RWPE1 (cell line): ENCODE measurements at regions not wholly inside any gene's neighbourhood (a gene's known extent, or its start where the extent isn't known, plus 50 kb on each side); places are given as distances from the start of the nearest gene placed in this dataset.

Source experiments
- CTCF ChIA-PET: fragments of 350-600 bp; sonication (Branson Sonifier 250); formaldehyde crosslinking; extraction: SDS; loops from one replicate; lab custom pipeline; 2021; lab: Yijun Ruan, JAX
- POLR2A ChIA-PET: fragments of 400-600 bp; formaldehyde crosslinking; extraction: SDS; loops from one replicate; lab custom pipeline; 2020; ENCODE audit warnings: antibody characterized with exemption; ENCODE audit not compliant: low non-redundant PET; lab: Yijun Ruan, JAX
- DNase-seq: peaks from one replicate; pipeline ENCODE4 v3.0.0; 2012; ENCODE audit warnings: low spot score
- H3K27ac ChIP-seq: fragments of 450-650 bp; 2 replicates; pipeline ENCODE4 v1.5.1; 2017
- TF ChIP-seq, protein P1 (sequence below): fragments of 450-650 bp; conservative IDR thresholded peaks from 2 replicates; pipeline ENCODE4 v1.5.1; 2017; ENCODE audit warnings: low read depth, mild to moderate bottlenecking

DNA sequence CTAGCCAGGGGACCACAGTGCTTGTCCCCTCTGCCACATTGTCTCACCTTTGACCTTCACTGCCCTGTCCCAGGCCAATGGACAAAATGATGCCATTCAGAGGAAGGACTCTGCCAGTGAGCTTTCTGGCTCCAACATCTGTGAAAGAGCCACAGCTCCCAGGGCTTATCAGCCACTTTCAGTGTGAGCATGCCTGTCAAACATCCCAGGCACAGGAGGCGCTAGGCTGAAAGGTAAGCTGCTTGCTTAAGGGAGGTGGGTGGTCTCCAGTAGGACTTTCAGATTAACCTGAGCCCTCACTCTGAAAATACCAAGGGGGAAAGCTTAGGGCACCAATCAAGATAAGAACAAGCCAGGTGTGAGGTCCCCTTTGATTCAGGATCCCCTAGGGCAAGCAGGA is 59.8 kb upstream of the GDF10 start:
- no peak overlapping the region for H3K27ac ChIP-seq
- ChIA-PET CTCF (interaction anchor here (0.5 kb wide), 1 partner anchor 72 kb away, joined by 8 read pairs; no protein-coding TSS in a partner anchor), POLR2A (no interaction called here)
- DNase-seq, result no peak
- TF ChIP-seq, protein P1, sequence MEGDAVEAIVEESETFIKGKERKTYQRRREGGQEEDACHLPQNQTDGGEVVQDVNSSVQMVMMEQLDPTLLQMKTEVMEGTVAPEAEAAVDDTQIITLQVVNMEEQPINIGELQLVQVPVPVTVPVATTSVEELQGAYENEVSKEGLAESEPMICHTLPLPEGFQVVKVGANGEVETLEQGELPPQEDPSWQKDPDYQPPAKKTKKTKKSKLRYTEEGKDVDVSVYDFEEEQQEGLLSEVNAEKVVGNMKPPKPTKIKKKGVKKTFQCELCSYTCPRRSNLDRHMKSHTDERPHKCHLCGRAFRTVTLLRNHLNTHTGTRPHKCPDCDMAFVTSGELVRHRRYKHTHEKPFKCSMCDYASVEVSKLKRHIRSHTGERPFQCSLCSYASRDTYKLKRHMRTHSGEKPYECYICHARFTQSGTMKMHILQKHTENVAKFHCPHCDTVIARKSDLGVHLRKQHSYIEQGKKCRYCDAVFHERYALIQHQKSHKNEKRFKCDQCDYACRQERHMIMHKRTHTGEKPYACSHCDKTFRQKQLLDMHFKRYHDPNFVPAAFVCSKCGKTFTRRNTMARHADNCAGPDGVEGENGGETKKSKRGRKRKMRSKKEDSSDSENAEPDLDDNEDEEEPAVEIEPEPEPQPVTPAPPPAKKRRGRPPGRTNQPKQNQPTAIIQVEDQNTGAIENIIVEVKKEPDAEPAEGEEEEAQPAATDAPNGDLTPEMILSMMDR, result no peak

DNA sequence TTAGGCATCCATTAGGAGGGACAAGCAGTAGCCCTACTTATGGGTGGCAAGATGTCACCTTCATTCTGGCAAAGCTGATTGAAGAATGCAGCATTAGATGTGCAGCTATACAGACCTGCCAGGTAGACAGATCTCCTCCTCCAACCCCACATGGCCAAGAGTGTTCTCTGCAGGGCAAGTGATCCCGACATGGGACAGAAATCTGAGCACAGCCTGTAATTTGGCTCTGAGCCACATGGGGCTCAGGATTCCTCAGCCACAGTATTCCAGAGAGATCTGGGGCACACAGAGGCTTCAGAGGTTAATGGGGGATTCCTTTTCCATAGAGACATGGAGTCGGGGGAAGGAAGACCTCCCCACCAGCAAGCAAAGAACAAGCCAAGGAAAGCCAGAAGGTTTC is 58.7 kb upstream of the GDF10 start:
- TF ChIP-seq, protein P1, result no peak
- ChIA-PET POLR2A (no interaction called here), CTCF (no interaction called here)
- DNase-seq, result no peak
- no peak overlapping the region for H3K27ac ChIP-seq

DNA sequence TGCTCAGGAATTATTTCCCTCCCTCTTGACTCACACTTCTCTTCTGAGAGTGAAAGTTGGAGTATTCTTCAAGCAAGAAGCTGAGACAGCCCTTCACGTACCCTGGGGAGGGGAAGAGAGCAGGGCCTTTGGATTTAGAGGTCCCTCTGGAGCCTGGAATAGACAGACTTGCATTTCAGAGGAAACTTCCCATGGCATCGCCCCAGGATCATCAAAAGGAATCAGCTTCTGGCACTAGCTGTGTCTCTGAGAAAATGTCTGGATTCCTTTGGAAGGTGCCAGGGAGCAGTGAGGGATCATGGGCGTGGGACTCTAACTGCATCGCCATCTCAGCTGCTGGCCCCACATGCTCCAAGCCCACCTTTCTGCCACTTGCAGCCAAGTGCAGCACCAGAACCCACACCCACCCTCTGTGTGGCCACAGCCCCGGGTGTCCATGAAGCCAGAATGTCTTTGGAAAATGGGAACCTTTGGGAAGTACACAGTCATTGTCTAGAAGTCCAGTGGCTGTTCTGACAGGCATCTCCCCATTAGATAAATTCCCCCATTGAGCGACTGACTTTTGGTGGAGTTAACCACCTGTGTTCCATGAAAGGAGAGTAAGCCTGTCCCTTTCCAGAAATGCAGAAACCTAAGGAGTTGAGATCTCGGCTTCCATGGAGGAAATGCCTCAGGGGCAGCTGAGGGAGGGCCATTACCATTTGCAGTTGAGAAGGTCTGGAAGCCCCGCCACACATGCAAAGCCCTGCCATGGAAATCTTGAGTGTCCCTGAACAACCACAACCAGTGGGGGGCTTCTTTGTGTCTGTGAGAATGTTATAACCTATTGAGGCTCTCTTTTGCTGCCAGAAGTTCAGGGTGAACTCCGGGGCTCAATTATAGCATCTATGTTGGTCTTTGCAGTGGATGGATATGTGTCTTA is 57.8 kb upstream of the GDF10 start:
- no peak overlapping the region for H3K27ac ChIP-seq
- POLR2A ChIA-PET, result no interaction called here
- DNase-seq, result no peak
- CTCF ChIA-PET, result interaction anchor here (0.6 kb wide), 1 partner anchor 50 kb away, joined by 3 read pairs; no protein-coding TSS in a partner anchor
- TF ChIP-seq, protein P1, result no peak

DNA sequence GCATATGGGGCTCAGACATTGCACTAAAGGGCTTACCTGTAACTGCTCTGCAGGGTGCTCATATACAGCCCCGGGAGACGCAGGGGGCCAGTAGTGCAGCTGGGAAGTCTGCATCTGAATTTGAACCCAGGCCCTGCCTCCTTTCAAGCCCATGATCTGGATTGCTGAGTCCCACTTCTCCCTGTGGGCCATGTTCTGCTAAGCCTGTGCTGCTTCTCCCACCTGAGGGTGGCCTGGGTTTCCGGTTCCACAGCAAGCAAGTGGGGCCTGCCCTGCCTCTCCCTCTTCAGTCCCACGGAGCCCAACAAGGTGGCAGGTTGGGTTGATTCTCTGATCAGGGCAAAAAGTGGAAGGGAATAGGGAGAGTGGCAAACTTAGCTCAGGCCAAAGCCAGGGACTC is 56.6 kb upstream of the GDF10 start:
- no peak overlapping the region for H3K27ac ChIP-seq
- ChIA-PET CTCF (no interaction called here), POLR2A (no interaction called here)
- no peak for DNase-seq
- TF ChIP-seq, protein P1, result no peak

DNA sequence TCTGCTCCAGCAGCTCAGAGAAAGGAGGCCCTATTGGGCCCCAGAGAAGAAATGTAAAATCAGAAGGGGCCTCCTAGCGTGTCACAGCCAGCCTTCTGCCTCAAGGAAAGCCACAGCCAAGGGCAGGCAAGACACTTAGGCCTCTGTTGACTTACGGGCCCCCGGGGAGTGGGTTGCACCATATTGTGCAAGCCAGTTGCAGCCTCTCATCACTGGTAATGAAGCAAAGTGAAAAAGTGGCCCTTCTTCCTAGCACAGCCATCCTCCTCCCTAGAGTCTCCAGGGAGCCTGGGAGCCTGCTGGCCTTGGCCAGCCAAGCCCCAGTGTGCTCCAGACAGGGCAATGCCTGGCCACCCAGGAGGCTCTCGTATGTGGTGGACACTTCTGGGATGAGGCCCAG is 56.2 kb upstream of the GDF10 start:
- H3K27ac ChIP-seq, result no peak overlapping the region
- TF ChIP-seq, protein P1, result no peak
- POLR2A ChIA-PET, result no interaction called here
- CTCF ChIA-PET, result no interaction called here
- DNase-seq, result no peak

DNA sequence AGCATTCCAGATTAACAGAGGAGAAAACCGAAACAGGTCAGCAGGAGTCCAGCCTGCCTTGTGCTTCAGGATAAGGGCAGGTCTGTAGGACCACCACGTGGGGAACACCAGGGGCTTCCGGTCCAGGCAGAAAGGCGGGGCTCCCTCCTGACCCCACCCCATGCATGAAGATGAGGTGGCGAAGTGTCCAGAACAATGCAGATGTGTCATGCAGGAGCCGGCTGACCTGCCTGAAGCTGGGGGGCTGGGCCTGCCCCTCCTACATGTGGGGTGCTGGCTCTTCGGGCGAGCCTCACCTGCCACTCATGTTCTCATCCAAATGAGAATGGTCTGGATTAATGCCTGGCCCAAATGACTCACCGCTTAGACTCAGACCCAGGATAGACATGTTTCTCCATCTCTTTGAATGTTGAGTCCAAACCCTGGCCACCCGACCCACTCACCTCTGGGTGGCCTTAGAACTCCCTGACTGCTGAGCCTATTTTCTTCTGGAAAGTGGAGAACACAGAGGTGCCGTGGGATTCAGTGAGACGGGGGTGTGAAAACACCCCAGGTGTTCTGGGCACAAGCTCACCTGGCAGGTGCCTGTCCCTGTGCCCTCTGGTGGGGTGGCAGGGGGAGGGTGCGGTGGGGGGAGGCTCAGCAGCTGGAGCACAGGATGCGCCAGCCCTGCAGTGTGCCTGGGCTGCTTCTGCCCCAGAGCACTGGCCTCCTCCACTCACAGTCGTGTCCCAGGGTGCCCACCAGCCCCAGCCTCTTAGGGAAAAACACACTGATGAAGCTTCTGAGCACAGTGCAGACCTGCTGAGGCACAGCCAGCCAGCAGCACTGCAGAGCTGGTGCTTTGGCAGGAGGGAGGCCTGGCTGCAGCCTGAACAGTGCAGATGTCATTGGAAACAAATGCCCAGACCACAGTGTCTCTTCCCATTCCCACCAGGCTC is 55.2 kb upstream of the GDF10 start:
- POLR2A ChIA-PET, result no interaction called here
- CTCF ChIA-PET, result no interaction called here
- no peak overlapping the region for H3K27ac ChIP-seq
- no peak for DNase-seq
- TF ChIP-seq, protein P1, result no peak
